B cell (primary cell): ENCODE measurements at regions not wholly inside any gene's neighbourhood (a gene's known extent, or its start where the extent isn't known, plus 50 kb on each side); places are given as distances from the start of the nearest gene placed in this dataset.

Experiments used
- ATAC-seq: fragments of 200-7000 bp; cut with Tn5 transposase; one replicate; pipeline ENCODE4 v1.10.0; 2021; ENCODE audit warnings: low read depth, mild to moderate bottlenecking, moderate number of reproducible peaks, moderate library complexity
- CTCF ChIA-PET: fragments of 350-600 bp; sonication (Branson Sonifier 250); formaldehyde crosslinking; loops from one replicate; lab custom pipeline; 2021; ENCODE audit warnings: antibody characterized with exemption, inconsistent platforms; lab: Charles Lee
- POLR2A ChIA-PET: fragments of 350-600 bp; sonication (Branson Sonifier 250); formaldehyde crosslinking; loops from one replicate; lab custom pipeline; 2021; ENCODE audit warnings: antibody characterized with exemption; lab: Charles Lee
- DNase-seq: peaks from one replicate; pipeline ENCODE4 v3.0.0; 2013
- H2AFZ ChIP-seq: 2 replicates; pipeline ENCODE4 v1.6.1; 2012; ENCODE audit warnings: mild to moderate bottlenecking, low read depth, low read length; ENCODE audit not compliant: insufficient read depth, poor library complexity, severe bottlenecking
- H3K27ac ChIP-seq, 2 donors: 1 replicate in 1 of 2; 2 replicates in 1 of 2; pipeline ENCODE4 v1.5.1; 2012 to 2013; ENCODE audit warnings: low read length in 2 of 2, mild to moderate bottlenecking in 2 of 2, moderate library complexity in 1 of 2
- H3K27me3 ChIP-seq, 4 experiments: fragments of 200-600 bp in 1 of 4; sonication (generic) in 1 of 4; replicated peaks in 1 of 4; 1 replicate in 2 of 4; 2 replicates in 2 of 4; pipeline versions ENCODE4 v1.6.1 to v1.7.0; 2013 to 2016; ENCODE audit warnings: low read length in 3 of 4, mild to moderate bottlenecking in 2 of 4, mixed read lengths in 1 of 4, moderate library complexity in 1 of 4; ENCODE audit not compliant: insufficient read depth in 4 of 4, control insufficient read depth in 3 of 4; ENCODE audit errors: control extremely low read depth in 1 of 4
- H3K36me3 ChIP-seq, 2 experiments: replicated peaks in 1 of 2; 1 replicate in 1 of 2; 2 replicates in 1 of 2; pipeline versions ENCODE4 v1.6.1 to v1.7.1; 2013; ENCODE audit warnings: low read length in 1 of 2; ENCODE audit not compliant: insufficient read depth in 2 of 2, control insufficient read depth in 1 of 2; ENCODE audit errors: control extremely low read depth in 1 of 2, extremely low read depth in 1 of 2
- H3K4me1 ChIP-seq, 2 donors: fragments of 200-600 bp in 1 of 2; sonication (generic) in 1 of 2; 1 replicate in 1 of 2; 2 replicates in 1 of 2; pipeline versions ENCODE4 v1.5.1 to v1.6.1; 2013 to 2017; ENCODE audit warnings: low read length in 2 of 2; ENCODE audit not compliant: control insufficient read depth in 2 of 2, insufficient read depth in 2 of 2
- H3K4me2 ChIP-seq: replicated peaks from 2 replicates; pipeline ENCODE3; 2012; ENCODE audit warnings: mild to moderate bottlenecking, low read depth, low read length; ENCODE audit not compliant: poor library complexity, severe bottlenecking
- H3K4me3 ChIP-seq, 5 experiments: fragments of 200-600 bp in 1 of 5; sonication (generic) in 1 of 5; 1 replicate in 3 of 5; 2 replicates in 2 of 5; pipeline versions ENCODE4 v1.5.1 to v1.7.0; 2011 to 2016; ENCODE audit warnings: low read length in 4 of 5, mild to moderate bottlenecking in 4 of 5, low read depth in 2 of 5, control low read depth in 1 of 5, moderate library complexity in 1 of 5; ENCODE audit not compliant: insufficient read depth in 1 of 5; ENCODE audit errors: control extremely low read depth in 1 of 5, extremely low read depth in 1 of 5
- H3K79me2 ChIP-seq: fragments of 200-600 bp; sonication (generic); one replicate; pipeline ENCODE4 v1.6.0; 2016; ENCODE audit warnings: low read length; ENCODE audit not compliant: control insufficient read depth, insufficient read depth
- H3K9ac ChIP-seq: fragments of 200-600 bp; sonication (generic); 2 replicates; pipeline ENCODE4 v1.6.1; 2017; ENCODE audit warnings: mild to moderate bottlenecking, low read length, moderate library complexity
- H3K9me3 ChIP-seq, 3 donors: one replicate each; pipeline versions ENCODE4 v1.6.1 to v1.7.1; 2013; ENCODE audit warnings: low read length in 2 of 3; ENCODE audit not compliant: control insufficient read depth in 2 of 3, insufficient read depth in 1 of 3; ENCODE audit errors: control extremely low read depth in 1 of 3
- H4K20me1 ChIP-seq: 2 replicates; pipeline ENCODE4 v1.6.0; 2012; ENCODE audit warnings: mild to moderate bottlenecking, low read length; ENCODE audit not compliant: insufficient read depth, control insufficient read depth, poor library complexity, severe bottlenecking
- H3K27ac Mint-ChIP-seq: one replicate; pipeline ENCODE4 v1.8.0; 2021; ENCODE audit warnings: mixed read lengths
- H3K27me3 Mint-ChIP-seq: one replicate; pipeline ENCODE4 v1.8.0; 2021; ENCODE audit warnings: mixed read lengths
- H3K4me1 Mint-ChIP-seq: one replicate; pipeline ENCODE4 v1.8.0; 2021; ENCODE audit warnings: mixed read lengths
- H3K4me3 Mint-ChIP-seq: one replicate; pipeline ENCODE4 v1.8.0; 2021; ENCODE audit warnings: mixed read lengths
- H3K9me3 Mint-ChIP-seq: one replicate; pipeline ENCODE4 v1.8.0; 2022; ENCODE audit warnings: mixed read lengths; ENCODE audit not compliant: insufficient read depth
- CTCF ChIP-seq: fragments of 200-600 bp; IDR thresholded peaks from one replicate; pipeline ENCODE4 v1.8.0; 2022; ENCODE audit warnings: antibody characterized with exemption, mild to moderate bottlenecking
- EZH2 ChIP-seq: IDR thresholded peaks from 2 replicates; pipeline ENCODE4 v1.6.1; 2012; ENCODE audit warnings: borderline replicate concordance, low read depth, mild to moderate bottlenecking, moderate library complexity, low read length; ENCODE audit not compliant: insufficient read depth, poor library complexity, severe bottlenecking
- WGBS: methylation state at CpG from one replicate; pipeline ENCODE4 v1.1.5; 2013; ENCODE audit warnings: missing lambda C conversion rate; ENCODE audit not compliant: insufficient coverage; 5-methylcytosine and 5-hydroxymethylcytosine counted together
- intact Hi-C: fragments of 100-400 bp; cut with micrococcal nuclease; formaldehyde crosslinking; loops from one replicate; pipeline ENCODE4 v1.10.0; 2022

DNA sequence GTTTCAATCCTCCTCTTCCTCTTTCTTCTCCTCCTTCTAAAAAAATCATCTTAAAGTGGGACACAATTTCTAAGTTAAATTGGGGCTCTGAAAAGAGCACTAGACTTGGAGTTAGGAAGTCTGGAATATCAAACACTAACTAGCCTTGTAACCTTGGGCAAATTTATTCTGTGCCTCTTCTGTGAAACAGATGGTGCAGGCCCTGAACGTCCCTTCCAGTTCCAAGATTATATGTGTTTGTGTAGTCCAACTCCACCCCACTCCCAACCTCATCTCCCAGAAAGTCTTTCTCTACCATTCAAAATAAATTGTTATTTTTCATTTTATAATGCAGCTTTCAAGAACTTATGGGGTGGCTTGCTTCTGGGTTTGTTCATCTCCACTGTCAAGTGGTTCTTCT is 630.0 kb downstream of the LMO4 start:
- DNase-seq (no peak), ATAC-seq (no peak)
- no peak overlapping the region for H2AFZ ChIP-seq
- no peaks in the 10 kb centered on the region for H3K36me3 ChIP-seq
- no peaks in the 10 kb centered on the region for H3K27me3 Mint-ChIP-seq
- H3K4me2 ChIP-seq: no peak overlapping the region
- H3K9me3 ChIP-seq: no peaks in the 10 kb centered on the region
- WGBS: no CpG with 5 or more reads among the region's 1 CpG
- no peak overlapping the region for H3K9ac ChIP-seq
- intact Hi-C loops: loop anchor here (10.0 kb wide), 1 partner anchor 144 kb away; no protein-coding TSS in a partner anchor
- peaks cover 2 to 3% of the 10 kb centered on the region in 2 donors for H3K4me1 ChIP-seq
- no peak overlapping the region for H3K27ac ChIP-seq
- TF ChIP-seq EZH2: no peak
- no peaks in the 10 kb centered on the region for H4K20me1 ChIP-seq
- H3K27me3 ChIP-seq: no peaks in the 10 kb centered on the region
- H3K4me3 ChIP-seq: no peak overlapping the region
- H3K4me3 Mint-ChIP-seq: no peak overlapping the region
- no peak overlapping the region for H3K27ac Mint-ChIP-seq
- ChIA-PET POLR2A (no interaction called here), CTCF (no interaction called here)
- H3K4me1 Mint-ChIP-seq: peaks cover 2% of the 10 kb centered on the region
- no peaks in the 10 kb centered on the region for H3K9me3 Mint-ChIP-seq
- H3K79me2 ChIP-seq: no peaks in the 10 kb centered on the region

- no peak overlapping the region for H3K4me2 ChIP-seq
Observed at GRCh38 chr1:87959236-87959635, 630.6 kb downstream of the LMO4 start.

More at GRCh38 chr1:87959236-87959635, 630.6 kb downstream of the LMO4 start:
- no peak for ATAC-seq
- no peaks in the 10 kb centered on the region for H3K79me2 ChIP-seq
- no peak overlapping the region for H3K9ac ChIP-seq
- 100% methylated on average over 3 of the region's 4 CpGs for WGBS
- no peaks in the 10 kb centered on the region for H3K9me3 ChIP-seq
- no peak overlapping the region for H3K4me3 ChIP-seq
- TF ChIP-seq EZH2 (no peak), CTCF (no peak)
- H3K27me3 Mint-ChIP-seq: no peaks in the 10 kb centered on the region
- POLR2A ChIA-PET: no interaction called here
- no peak overlapping the region for H3K27ac ChIP-seq
- CTCF ChIA-PET: no interaction called here
- H3K4me1 Mint-ChIP-seq: no peaks in the 10 kb centered on the region
- H3K9me3 Mint-ChIP-seq: no peaks in the 10 kb centered on the region
- no peak overlapping the region for H3K27ac Mint-ChIP-seq
- no peaks in the 10 kb centered on the region for H3K27me3 ChIP-seq
- intact Hi-C loops: loop anchor here (10.0 kb wide), 1 partner anchor 144 kb away; no protein-coding TSS in a partner anchor
- H3K36me3 ChIP-seq: no peaks in the 10 kb centered on the region
- H3K4me3 Mint-ChIP-seq: no peak overlapping the region
- H3K4me1 ChIP-seq: no peaks in the 10 kb centered on the region
- no peak overlapping the region for H2AFZ ChIP-seq
- H4K20me1 ChIP-seq: no peaks in the 10 kb centered on the region
- no peak for DNase-seq
